K562 (cell line): ENCODE measurements at regions not wholly inside any gene's neighbourhood (a gene's known extent, or its start where the extent isn't known, plus 50 kb on each side); places are given as distances from the start of the nearest gene placed in this dataset.
A peak's percentile ranks its signal among the peaks of the same experiment; 100 is the strongest.

Source experiments
- ATAC-seq: fragments of 200-7000 bp; cut with Tn5 transposase; 3 replicates; pipeline ENCODE4 v1.9.1; 2020; ENCODE audit warnings: moderate library complexity
- BruUV-seq: library from RNA; stranded (reverse); fragments of 400-500 nt; replicated peaks from 2 replicates; lab custom pipeline; 2021; lab: Mats Ljungman, UMichigan
- CTCF ChIA-PET: fragments of 300-600 bp; formaldehyde crosslinking; extraction: SDS; loops from one replicate; lab custom pipeline; 2021; ENCODE audit warnings: low intra/inter-chr PET ratio; lab: Yijun Ruan, JAX
- POLR2A ChIA-PET: fragments of 300-600, 350-650 bp; sonication (Branson Sonifier 250); formaldehyde crosslinking; extraction: SDS; loops from one replicate; lab custom pipeline; 2021; ENCODE audit warnings: antibody characterized with exemption, inconsistent platforms; lab: Yijun Ruan, JAX
- DNase-seq, 4 experiments: peaks; one replicate each; pipeline versions ENCODE4 v3.0.0 to v3.0.0-alpha.2; 2011 to 2018; ENCODE audit warnings: low spot score in 3 of 4, mixed read lengths in 3 of 4; ENCODE audit errors: extremely low read depth in 1 of 4
- FAIRE-seq: peaks from 2 replicates; lab custom pipeline; 2011; peaks lifted over from hg19 to GRCh38; lab: Jason Lieb, UNC
- H2AFZ ChIP-seq: 2 replicates; pipeline ENCODE4 v1.6.0; 2011; ENCODE audit warnings: low read depth, low read length, control low read depth, inconsistent platforms
- H3K27ac ChIP-seq: fragments of 200-600 bp; 3 replicates; pipeline ENCODE4 v1.8.0; 2011; ENCODE audit warnings: low read depth, mild to moderate bottlenecking, control low read depth, inconsistent platforms, low read length, moderate library complexity, mixed read lengths; ENCODE audit errors: extremely low read depth
- H3K27me3 ChIP-seq, 2 experiments: fragments of 300-600 bp in 1 of 2; 2 replicates in 1 of 2; 3 replicates in 1 of 2; pipeline versions ENCODE4 v1.6.0 to v1.8.0; 2011; ENCODE audit warnings: inconsistent platforms in 2 of 2, low read length in 2 of 2, mild to moderate bottlenecking in 1 of 2, mixed read lengths in 1 of 2, moderate library complexity in 1 of 2; ENCODE audit not compliant: control insufficient read depth in 2 of 2, insufficient read depth in 2 of 2
- H3K36me3 ChIP-seq: fragments of 300-600 bp; 3 replicates; pipeline ENCODE4 v1.8.0; 2011; ENCODE audit warnings: mild to moderate bottlenecking, low read length, inconsistent platforms; ENCODE audit not compliant: control insufficient read depth, insufficient read depth
- H3K4me1 ChIP-seq, 2 experiments: fragments of 200-600 bp in 1 of 2; replicated peaks in 1 of 2; 2 replicates in 1 of 2; 3 replicates in 1 of 2; pipeline versions ENCODE4 v1.5.1 to v1.8.0; 2011; ENCODE audit warnings: inconsistent platforms in 2 of 2, low read length in 2 of 2, mild to moderate bottlenecking in 1 of 2, mixed read lengths in 1 of 2, moderate library complexity in 1 of 2; ENCODE audit not compliant: control insufficient read depth in 2 of 2, insufficient read depth in 2 of 2
- H3K4me2 ChIP-seq: 2 replicates; pipeline ENCODE4 v1.6.1; 2011; ENCODE audit warnings: low read length, control low read depth, inconsistent platforms, mixed read lengths; ENCODE audit not compliant: insufficient read depth
- H3K4me3 ChIP-seq: fragments of 200-600 bp; sonication (generic), shearing (Covaris generic); 2 replicates; pipeline ENCODE4 v1.5.1; 2016; ENCODE audit warnings: control low read depth, inconsistent platforms
- H3K79me2 ChIP-seq: fragments of 200-600 bp; 3 replicates; pipeline ENCODE4 v1.8.0; 2011; ENCODE audit warnings: low read length, inconsistent platforms; ENCODE audit not compliant: control insufficient read depth, insufficient read depth
- H3K9ac ChIP-seq, 2 experiments: 2 replicates each; pipeline versions ENCODE4 v1.6.0 to v1.6.1; 2011; ENCODE audit warnings: low read depth in 2 of 2, low read length in 2 of 2, control low read depth in 1 of 2, inconsistent platforms in 1 of 2, mild to moderate bottlenecking in 1 of 2, mixed read lengths in 1 of 2; ENCODE audit not compliant: insufficient read depth in 1 of 2
- H3K9me1 ChIP-seq: one replicate; pipeline ENCODE4 v1.6.0; 2011; ENCODE audit warnings: inconsistent platforms, mild to moderate bottlenecking, low read length, moderate library complexity; ENCODE audit not compliant: control insufficient read depth, insufficient read depth
- H3K9me3 ChIP-seq: replicated peaks from 2 replicates; pipeline ENCODE4 v1.5.1; 2011; ENCODE audit warnings: low read depth, low read length, inconsistent platforms; ENCODE audit not compliant: control insufficient read depth, insufficient read depth
- H4K20me1 ChIP-seq: replicated peaks from 2 replicates; pipeline ENCODE4 v1.6.1; 2011; ENCODE audit warnings: low read length, inconsistent platforms, mixed read lengths; ENCODE audit not compliant: control insufficient read depth, insufficient read depth
- EGR1 ChIP-seq: fragments of 450-650 bp; conservative IDR thresholded peaks from 2 replicates; pipeline ENCODE4 v1.6.1; 2017; ENCODE audit warnings: mild to moderate bottlenecking
- FOSL1 ChIP-seq: fragments of 200-800 bp; sonication (Bioruptor generic); conservative IDR thresholded peaks from 2 replicates; pipeline ENCODE4 v1.6.1; 2016; ENCODE audit warnings: missing genetic modification characterization, missing compliant biosample characterization
- MAFK ChIP-seq: IDR thresholded peaks from 2 replicates; pipeline ENCODE4 v1.6.1; 2011; ENCODE audit warnings: low read length, improper control_type of control experiment
- MNT ChIP-seq, 2 experiments: fragments of 450-650 bp; conservative IDR thresholded peaks; 2 replicates each; pipeline ENCODE4 v1.6.1; 2017; ENCODE audit warnings: mild to moderate bottlenecking in 2 of 2, moderate library complexity in 2 of 2
- NFE2 ChIP-seq: IDR thresholded peaks from 2 replicates; pipeline ENCODE4 v1.6.1; 2014; ENCODE audit warnings: antibody characterized with exemption, low read depth
- RBM25 ChIP-seq: fragments of 200-400 bp; formaldehyde crosslinking; IDR thresholded peaks from 2 replicates; pipeline ENCODE4 v1.6.1; 2018; ENCODE audit warnings: low read length, low read depth, moderate library complexity; ENCODE audit not compliant: severe bottlenecking
- REST ChIP-seq, 2 experiments: fragments of 450-650 bp; formaldehyde crosslinking in 1 of 2; IDR thresholded peaks; 2 replicates each; pipeline versions ENCODE4 v1.4.0 to v1.6.1; 2014 to 2020; ENCODE audit warnings: mild to moderate bottlenecking in 2 of 2, borderline replicate concordance in 1 of 2, low read depth in 1 of 2
- TEAD4 ChIP-seq, 2 experiments: sonication (generic) in 1 of 2; formaldehyde crosslinking in 1 of 2; IDR thresholded peaks; 2 replicates each; pipeline versions ENCODE4 v1.6.1 to v1.8.0; 2012 to 2022; ENCODE audit warnings: borderline replicate concordance in 1 of 2, inconsistent platforms in 1 of 2, low read length in 1 of 2, mild to moderate bottlenecking in 1 of 2, missing genetic modification reagents in 1 of 2
- U2AF2 ChIP-seq: fragments of 200-400 bp; formaldehyde crosslinking; optimal IDR thresholded peaks from 2 replicates; pipeline ENCODE3; 2017; ENCODE audit warnings: low read depth, mild to moderate bottlenecking, low read length
- ZNF263 ChIP-seq: sonication (generic); formaldehyde crosslinking; IDR thresholded peaks from 2 replicates; pipeline ENCODE4 v1.8.0; 2022; ENCODE audit warnings: mild to moderate bottlenecking, missing genetic modification reagents, borderline replicate concordance
- WGBS: fragments of 100-300 bp; shearing (Covaris generic); methylation state at CpG from one replicate; pipeline ENCODE4 v1.1.6; 2016; ENCODE audit warnings: low coverage, mixed read lengths; ENCODE audit not compliant: insufficient coverage; ENCODE audit errors: missing lambda C conversion rate; 5-methylcytosine and 5-hydroxymethylcytosine counted together
- in situ Hi-C: fragments of 300-500 bp; cut with MboI; formaldehyde crosslinking; loops from 4 replicates; pipeline ENCODE4 v1.15.0; 2018; ENCODE audit warnings: inconsistent platforms, mixed read lengths
- intact Hi-C: fragments of 100-400 bp; cut with micrococcal nuclease; formaldehyde crosslinking; loops from 2 replicates; pipeline ENCODE4 v1.14.2; 2022

GRCh38 chr22:49372530-49373288 lies 455.0 kb downstream of the BRD1 start:
- WGBS = 10% methylated on average over 7 of the region's 20 CpGs
- no peak overlapping the region; the same call in 1 of the 2 replicates for H3K4me2 ChIP-seq
- H4K20me1 ChIP-seq = no peaks in the 10 kb centered on the region
- ChIA-PET POLR2A (no interaction called here), CTCF (no interaction called here)
- in situ Hi-C loops = no loop called here
- H3K9me3 ChIP-seq = no peaks in the 10 kb centered on the region
- ATAC-seq = peak; percentile 87
- H3K36me3 ChIP-seq = no peaks in the 10 kb centered on the region
- no TSS peak for BruUV-seq
- H3K27me3 ChIP-seq = peaks cover 2 to 58% of the 10 kb centered on the region in 2 experiments; a peak in 4 of 5 replicates
- H2AFZ ChIP-seq = no peak overlapping the region
- no peak overlapping the region for H3K27ac ChIP-seq
- H3K9ac ChIP-seq = no peak overlapping the region
- H3K79me2 ChIP-seq = no peaks in the 10 kb centered on the region
- H3K9me1 ChIP-seq = no peaks in the 10 kb centered on the region
- no peak for FAIRE-seq
- peak; percentile 55 to 70 (median 61) for DNase-seq
- H3K4me1 ChIP-seq = peaks cover 0 to 25% of the 10 kb centered on the region in 2 experiments; a peak in 2 of 5 replicates
- intact Hi-C loops = no loop called here
- no peak overlapping the region for H3K4me3 ChIP-seq
- TF ChIP-seq RBM25 (no peak), NFE2 (0 out of 2 replicates have a peak, but pooled peaks have one; percentile 23), MNT (conservative IDR thresholded peaks at IDR 0.05) (no peak), U2AF2 (no peak), MAFK (0 out of 2 replicates have a peak, but pooled peaks have one; percentile 4), ZNF263 (CRISPR knock-in tag) (0 out of 2 replicates have a peak, but pooled peaks have one; percentile 24), REST (IDR thresholded peaks at IDR 0.05; ENCODE audit: borderline replicate concordance) (0 out of 2 replicates have a peak, but pooled peaks have one; percentile 14), REST (CRISPR knock-in tag; IDR thresholded peaks at IDR 0.05; ENCODE audit: low read depth) (no peak), FOSL1 (tag) (peak; percentile 51; the same call in 1 of the 2 replicates), EGR1 (peak; percentile 72), TEAD4 (IDR thresholded peaks at IDR 0.05; ENCODE audit: low read length) (no peak), TEAD4 (CRISPR knock-in tag; IDR thresholded peaks at IDR 0.05; ENCODE audit: borderline replicate concordance) (no peak)
